GM06990 (cell line): ENCODE measurements at regions not wholly inside any gene's neighbourhood (a gene's known extent, or its start where the extent isn't known, plus 50 kb on each side); places are given as distances from the start of the nearest gene placed in this dataset.

Experiments
- DNase-seq: peaks from one replicate; pipeline ENCODE4 v3.0.0-alpha.2; 2011; ENCODE audit not compliant: insufficient read length; ENCODE audit errors: extremely low read depth
- H3K27me3 ChIP-seq: replicated peaks from 2 replicates; pipeline ENCODE4 v1.6.0; 2011; ENCODE audit warnings: low read length; ENCODE audit not compliant: control insufficient read depth, insufficient read depth
- H3K36me3 ChIP-seq: 2 replicates; pipeline ENCODE4 v1.5.1; 2011; ENCODE audit warnings: low read length; ENCODE audit not compliant: control insufficient read depth, insufficient read depth
- H3K4me3 ChIP-seq: replicated peaks from 2 replicates; pipeline ENCODE4 v1.5.1; 2011; ENCODE audit warnings: low read depth, mild to moderate bottlenecking, control low read depth, low read length
- TF ChIP-seq, protein P1 (sequence below): IDR thresholded peaks from 2 replicates; pipeline ENCODE4 v1.5.1; 2011; ENCODE audit warnings: low read length, control low read depth, mild to moderate bottlenecking, inconsistent platforms; ENCODE audit not compliant: insufficient read depth, poor library complexity, severe bottlenecking

DNA sequence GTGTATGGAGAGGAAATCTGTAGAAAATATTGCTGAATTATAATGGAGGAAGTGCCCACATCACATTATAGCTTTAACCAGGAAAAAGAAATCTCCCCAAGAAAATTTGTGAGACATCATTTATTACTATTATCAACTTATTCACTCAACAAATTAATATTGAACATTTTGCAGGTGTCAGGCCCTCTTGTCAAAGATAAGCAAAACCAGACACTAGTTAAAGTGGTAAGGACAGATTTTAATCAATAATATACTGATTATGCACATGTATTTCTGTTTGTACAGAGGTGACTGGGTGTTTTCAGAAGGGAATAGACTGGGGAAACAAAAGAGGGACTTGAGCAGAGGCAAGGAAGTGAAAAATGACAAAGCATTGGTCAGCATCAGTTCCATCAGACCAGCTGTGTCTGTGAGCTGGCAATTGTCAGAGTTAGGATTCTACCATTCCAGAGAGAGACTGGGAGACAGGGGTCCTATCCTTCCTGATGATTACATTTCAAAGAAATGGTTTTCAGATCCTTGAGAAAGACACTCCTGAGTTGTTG, 519.2 kb downstream of the UTRN start:
- H3K27me3 ChIP-seq, result no peaks in the 10 kb centered on the region
- DNase-seq, result no peak
- TF ChIP-seq, protein P1, sequence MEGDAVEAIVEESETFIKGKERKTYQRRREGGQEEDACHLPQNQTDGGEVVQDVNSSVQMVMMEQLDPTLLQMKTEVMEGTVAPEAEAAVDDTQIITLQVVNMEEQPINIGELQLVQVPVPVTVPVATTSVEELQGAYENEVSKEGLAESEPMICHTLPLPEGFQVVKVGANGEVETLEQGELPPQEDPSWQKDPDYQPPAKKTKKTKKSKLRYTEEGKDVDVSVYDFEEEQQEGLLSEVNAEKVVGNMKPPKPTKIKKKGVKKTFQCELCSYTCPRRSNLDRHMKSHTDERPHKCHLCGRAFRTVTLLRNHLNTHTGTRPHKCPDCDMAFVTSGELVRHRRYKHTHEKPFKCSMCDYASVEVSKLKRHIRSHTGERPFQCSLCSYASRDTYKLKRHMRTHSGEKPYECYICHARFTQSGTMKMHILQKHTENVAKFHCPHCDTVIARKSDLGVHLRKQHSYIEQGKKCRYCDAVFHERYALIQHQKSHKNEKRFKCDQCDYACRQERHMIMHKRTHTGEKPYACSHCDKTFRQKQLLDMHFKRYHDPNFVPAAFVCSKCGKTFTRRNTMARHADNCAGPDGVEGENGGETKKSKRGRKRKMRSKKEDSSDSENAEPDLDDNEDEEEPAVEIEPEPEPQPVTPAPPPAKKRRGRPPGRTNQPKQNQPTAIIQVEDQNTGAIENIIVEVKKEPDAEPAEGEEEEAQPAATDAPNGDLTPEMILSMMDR, result no peak
- no peak overlapping the region for H3K4me3 ChIP-seq
- no peaks in the 10 kb centered on the region for H3K36me3 ChIP-seq

DNA sequence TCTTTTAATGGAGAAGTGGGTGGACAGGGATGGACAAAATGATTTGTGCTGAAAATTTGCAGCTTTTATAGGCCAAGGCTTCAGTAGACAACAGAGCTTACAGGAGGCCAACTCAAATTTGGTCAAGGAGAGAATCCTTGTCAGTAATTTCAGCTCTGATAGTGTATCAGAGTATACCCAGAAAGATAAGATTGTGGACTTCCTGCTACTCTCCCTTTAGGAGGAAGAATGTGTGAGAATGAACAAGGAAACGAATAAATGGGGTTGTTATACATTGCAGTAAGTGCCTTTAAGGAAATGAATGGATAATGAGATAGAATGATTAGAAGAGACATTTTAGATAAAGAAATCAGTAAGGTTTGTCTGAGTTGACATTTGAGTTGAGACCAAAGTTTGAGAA, 519.9 kb downstream of the UTRN start:
- Histone ChIP-seq H3K27me3 (no peaks in the 10 kb centered on the region), H3K36me3 (no peaks in the 10 kb centered on the region), H3K4me3 (no peak overlapping the region)
- no peak for DNase-seq
- TF ChIP-seq, protein P1, result no peak

DNA sequence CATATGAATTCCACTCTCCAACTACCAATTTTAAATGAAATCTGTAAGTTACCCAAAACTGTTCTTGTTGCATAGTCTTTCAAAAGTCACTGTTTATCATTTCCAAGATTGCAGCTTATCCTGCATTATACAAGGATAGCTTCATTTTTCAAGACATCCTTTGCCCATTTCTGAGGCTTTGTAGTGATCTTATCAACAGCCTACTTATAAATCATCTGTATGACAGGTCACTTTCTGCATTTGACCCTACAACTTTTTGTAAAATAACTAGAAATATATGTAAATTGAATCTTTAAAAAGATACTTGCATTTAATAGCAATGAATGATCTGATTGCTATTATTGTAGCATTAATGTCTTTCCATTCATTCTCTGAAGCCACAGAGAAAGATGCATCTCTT, 521.1 kb downstream of the UTRN start:
- Histone ChIP-seq H3K4me3 (no peak overlapping the region), H3K36me3 (no peaks in the 10 kb centered on the region), H3K27me3 (no peaks in the 10 kb centered on the region)
- TF ChIP-seq, protein P1, result no peak
- DNase-seq, result no peak

- no peak for DNase-seq
- TF ChIP-seq, protein P1, result no peak
- Histone ChIP-seq H3K4me3 (no peak overlapping the region), H3K27me3 (no peaks in the 10 kb centered on the region), H3K36me3 (no peaks in the 10 kb centered on the region)
Observed at GRCh38 chr6:144809120-144809519, 524.0 kb downstream of the UTRN start.

DNA sequence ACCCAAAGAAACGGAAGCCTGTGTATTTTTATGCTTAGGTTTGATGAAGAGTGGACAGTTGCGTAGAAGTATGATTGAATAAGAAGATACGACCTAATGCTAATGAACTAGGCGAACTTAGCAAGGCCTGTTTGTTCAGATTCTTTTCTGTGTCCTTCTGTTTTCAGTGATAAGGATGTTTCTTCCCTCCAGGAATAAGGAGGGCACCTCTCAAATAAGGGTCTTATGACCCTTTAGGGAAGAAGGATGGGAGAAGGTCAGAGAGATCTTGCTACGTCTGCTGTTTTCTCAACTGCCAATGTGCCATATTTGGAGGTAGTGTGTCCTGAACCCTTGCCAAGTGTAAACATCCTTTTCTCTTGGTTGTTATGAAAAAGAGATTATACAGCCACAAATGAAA, 524.8 kb downstream of the UTRN start:
- Histone ChIP-seq H3K36me3 (no peaks in the 10 kb centered on the region), H3K4me3 (no peak overlapping the region), H3K27me3 (no peaks in the 10 kb centered on the region)
- TF ChIP-seq, protein P1, result no peak
- no peak for DNase-seq

- TF ChIP-seq, protein P1, result no peak
- Histone ChIP-seq H3K4me3 (no peak overlapping the region), H3K36me3 (no peaks in the 10 kb centered on the region), H3K27me3 (no peaks in the 10 kb centered on the region)
- no peak for DNase-seq
Observed at GRCh38 chr6:144811140-144811539, 526.0 kb downstream of the UTRN start.
